Naive thymus-derived CD8-positive, alpha-beta T cell (primary cell): ENCODE measurements at regions not wholly inside any gene's neighbourhood (a gene's known extent, or its start where the extent isn't known, plus 50 kb on each side); places are given as distances from the start of the nearest gene placed in this dataset.

Experiments
- ATAC-seq, 2 donors: fragments of 150-1000 bp; cut with Tn5 transposase in 1 of 2; sonication (Bioruptor Pico), chemical (Tn5 transposase) in 1 of 2; 1 replicate in 1 of 2; 2 replicates in 1 of 2; pipeline ENCODE4 v1.10.0; 2021; ENCODE audit warnings: mild to moderate bottlenecking in 2 of 2, moderate library complexity in 2 of 2
- POLR2A ChIA-PET: fragments of 350-600 bp; sonication (Branson Sonifier 250); formaldehyde crosslinking; loops from one replicate; lab custom pipeline; 2021; ENCODE audit warnings: antibody characterized with exemption; lab: Charles Lee
- DNase-seq, 10 donors: peaks; one replicate each; pipeline versions ENCODE4 v3.0.0 to v3.0.0-alpha.2; 2020 to 2022
- H3K27ac Mint-ChIP-seq, 10 donors: one replicate each; pipeline ENCODE4 v1.8.0; 2020 to 2022; ENCODE audit warnings: mild to moderate bottlenecking in 10 of 10, mixed read lengths in 10 of 10, moderate library complexity in 4 of 10, inconsistent platforms in 1 of 10
- H3K27me3 Mint-ChIP-seq, 5 donors: one replicate each; pipeline ENCODE4 v1.8.0; 2021 to 2022; ENCODE audit warnings: mixed read lengths in 5 of 5
- H3K36me3 Mint-ChIP-seq, 3 donors: one replicate each; pipeline ENCODE4 v1.8.0; 2020 to 2022; ENCODE audit warnings: mixed read lengths in 3 of 3, mild to moderate bottlenecking in 2 of 3, inconsistent platforms in 1 of 3
- H3K4me1 Mint-ChIP-seq, 4 donors: one replicate each; pipeline ENCODE4 v1.8.0; 2021 to 2022; ENCODE audit warnings: mixed read lengths in 4 of 4
- H3K4me3 Mint-ChIP-seq, 10 donors: one replicate each; pipeline ENCODE4 v1.8.0; 2020 to 2022; ENCODE audit warnings: mild to moderate bottlenecking in 10 of 10, mixed read lengths in 10 of 10, moderate library complexity in 6 of 10, inconsistent platforms in 1 of 10
- H3K9me3 Mint-ChIP-seq, 9 donors: one replicate each; pipeline ENCODE4 v1.8.0; 2020 to 2022; ENCODE audit warnings: mixed read lengths in 9 of 9, mild to moderate bottlenecking in 3 of 9, inconsistent platforms in 1 of 9, moderate library complexity in 1 of 9

GRCh38 chr12:126897778-126898177, 1369.2 kb upstream of the TMEM132C start:
- H3K27ac Mint-ChIP-seq: no peak overlapping the region
- no peak overlapping the region for H3K4me3 Mint-ChIP-seq
- POLR2A ChIA-PET: no interaction called here
- H3K36me3 Mint-ChIP-seq: no peaks in the 10 kb centered on the region
- peaks cover 2 to 12% (median 6%) of the 10 kb centered on the region in 5 donors for H3K27me3 Mint-ChIP-seq
- no peak for DNase-seq
- no peak for ATAC-seq
- H3K4me1 Mint-ChIP-seq: no peaks in the 10 kb centered on the region
- H3K9me3 Mint-ChIP-seq: peaks cover 0 to 6% (median 0%) of the 10 kb centered on the region in 9 donors

- POLR2A ChIA-PET: no interaction called here
- Mint-ChIP-seq H3K36me3 (no peaks in the 10 kb centered on the region), H3K9me3 (peaks cover 0 to 6% (median 0%) of the 10 kb centered on the region in 9 donors), H3K27me3 (peaks cover 2 to 12% (median 6%) of the 10 kb centered on the region in 5 donors), H3K4me3 (no peak overlapping the region), H3K4me1 (no peaks in the 10 kb centered on the region), H3K27ac (no peak overlapping the region)
- DNase-seq (no peak), ATAC-seq (no peak)
These were observed 1368.4 kb upstream of the TMEM132C start for GRCh38 chr12:126898562-126898961.

GRCh38 chr12:126899926-126900792, 1366.8 kb upstream of the TMEM132C start:
- DNase-seq (no peak), ATAC-seq (no peak)
- H3K36me3 Mint-ChIP-seq: no peaks in the 10 kb centered on the region
- H3K4me1 Mint-ChIP-seq: no peaks in the 10 kb centered on the region
- H3K9me3 Mint-ChIP-seq: peaks cover 0 to 6% (median 0%) of the 10 kb centered on the region in 9 donors
- POLR2A ChIA-PET: no interaction called here
- no peak overlapping the region for H3K27ac Mint-ChIP-seq
- no peak overlapping the region for H3K4me3 Mint-ChIP-seq
- H3K27me3 Mint-ChIP-seq: peaks cover 2 to 13% (median 7%) of the 10 kb centered on the region in 5 donors

- no peak for DNase-seq
- Mint-ChIP-seq H3K4me3 (no peak overlapping the region), H3K9me3 (peaks cover 0 to 9% (median 0%) of the 10 kb centered on the region in 9 donors), H3K27ac (no peak overlapping the region), H3K27me3 (peaks cover 7 to 19% (median 11%) of the 10 kb centered on the region in 5 donors), H3K4me1 (no peaks in the 10 kb centered on the region), H3K36me3 (no peaks in the 10 kb centered on the region)
- no peak for ATAC-seq
- POLR2A ChIA-PET: no interaction called here
These were observed 1363.7 kb upstream of the TMEM132C start for GRCh38 chr12:126903027-126903876.

- DNase-seq (no peak), ATAC-seq (no peak)
- no peaks in the 10 kb centered on the region for H3K36me3 Mint-ChIP-seq
- no peak overlapping the region for H3K4me3 Mint-ChIP-seq
- no peak overlapping the region for H3K27ac Mint-ChIP-seq
- peaks cover 0 to 9% (median 0%) of the 10 kb centered on the region in 9 donors for H3K9me3 Mint-ChIP-seq
- H3K4me1 Mint-ChIP-seq: no peaks in the 10 kb centered on the region
- H3K27me3 Mint-ChIP-seq: peaks cover 7 to 31% (median 16%) of the 10 kb centered on the region in 5 donors
- POLR2A ChIA-PET: no interaction called here
These were observed 1361.2 kb upstream of the TMEM132C start for GRCh38 chr12:126905752-126906151.

GRCh38 chr12:126907900-126908764, 1358.8 kb upstream of the TMEM132C start:
- peaks cover 0 to 6% (median 0%) of the 10 kb centered on the region in 9 donors for H3K9me3 Mint-ChIP-seq
- peaks cover 7 to 31% (median 14%) of the 10 kb centered on the region in 5 donors for H3K27me3 Mint-ChIP-seq
- ATAC-seq (no peak), DNase-seq (no peak)
- no peak overlapping the region for H3K27ac Mint-ChIP-seq
- POLR2A ChIA-PET: no interaction called here
- H3K4me3 Mint-ChIP-seq: no peak overlapping the region
- no peaks in the 10 kb centered on the region for H3K4me1 Mint-ChIP-seq
- H3K36me3 Mint-ChIP-seq: no peaks in the 10 kb centered on the region

GRCh38 chr12:126908765-126909142, 1358.2 kb upstream of the TMEM132C start:
- H3K27ac Mint-ChIP-seq: no peak overlapping the region
- H3K9me3 Mint-ChIP-seq: peaks cover 0 to 6% (median 0%) of the 10 kb centered on the region in 9 donors

GRCh38 chr12:126910570-126910969, 1356.4 kb upstream of the TMEM132C start:
- peaks cover 0 to 4% (median 0%) of the 10 kb centered on the region in 9 donors for H3K9me3 Mint-ChIP-seq
- H3K27me3 Mint-ChIP-seq: peaks cover 6 to 26% (median 8%) of the 10 kb centered on the region in 5 donors
- no peaks in the 10 kb centered on the region for H3K36me3 Mint-ChIP-seq
- POLR2A ChIA-PET: no interaction called here
- no peak overlapping the region for H3K4me3 Mint-ChIP-seq
- no peak for ATAC-seq
- DNase-seq: no peak
- no peak overlapping the region for H3K27ac Mint-ChIP-seq
- no peaks in the 10 kb centered on the region for H3K4me1 Mint-ChIP-seq

More at GRCh38 chr12:126908765-126909142, 1358.2 kb upstream of the TMEM132C start:
- Mint-ChIP-seq H3K4me3 (no peak overlapping the region), H3K4me1 (no peaks in the 10 kb centered on the region), H3K27me3 (peaks cover 7 to 31% (median 14%) of the 10 kb centered on the region in 5 donors), H3K36me3 (no peaks in the 10 kb centered on the region)
- POLR2A ChIA-PET: no interaction called here
- no peak for ATAC-seq
- DNase-seq: no peak

GRCh38 chr12:126912111-126912510, 1354.9 kb upstream of the TMEM132C start:
- no peak overlapping the region for H3K4me3 Mint-ChIP-seq

GRCh38 chr12:126914170-126914793, 1352.7 kb upstream of the TMEM132C start:
- ATAC-seq: no peak
- no peak overlapping the region for H3K4me3 Mint-ChIP-seq

More at GRCh38 chr12:126912111-126912510, 1354.9 kb upstream of the TMEM132C start:
- Mint-ChIP-seq H3K9me3 (no peaks in the 10 kb centered on the region), H3K36me3 (no peaks in the 10 kb centered on the region), H3K27me3 (peaks cover under 1 to 12% (median 4%) of the 10 kb centered on the region in 5 donors), H3K4me1 (no peaks in the 10 kb centered on the region), H3K27ac (no peak overlapping the region)
- no peak for DNase-seq
- POLR2A ChIA-PET: no interaction called here
- no peak for ATAC-seq

GRCh38 chr12:126915309-126915708, 1351.7 kb upstream of the TMEM132C start:
- no peak overlapping the region for H3K4me3 Mint-ChIP-seq
- H3K9me3 Mint-ChIP-seq: peaks cover 0 to 4% (median 0%) of the 10 kb centered on the region in 9 donors
- H3K27ac Mint-ChIP-seq: no peak overlapping the region
- H3K27me3 Mint-ChIP-seq: peaks cover 0 to 2% (median 0%) of the 10 kb centered on the region in 5 donors
- H3K36me3 Mint-ChIP-seq: no peaks in the 10 kb centered on the region
- no peaks in the 10 kb centered on the region for H3K4me1 Mint-ChIP-seq
- POLR2A ChIA-PET: no interaction called here
- no peak for ATAC-seq
- DNase-seq: no peak

More at GRCh38 chr12:126914170-126914793, 1352.7 kb upstream of the TMEM132C start:
- POLR2A ChIA-PET: no interaction called here
- Mint-ChIP-seq H3K27ac (no peak overlapping the region), H3K27me3 (peaks cover under 1 to 4% (median under 1%) of the 10 kb centered on the region in 5 donors), H3K36me3 (no peaks in the 10 kb centered on the region), H3K4me1 (no peaks in the 10 kb centered on the region), H3K9me3 (peaks cover 0 to 4% (median 0%) of the 10 kb centered on the region in 9 donors)
- no peak for DNase-seq
